ENCODE measurements at regions not wholly inside any gene's neighbourhood (a gene's known extent, or its start where the extent isn't known, plus 50 kb on each side); places are given as distances from the start of the nearest gene placed in this dataset.
"Not testable (repeated sequence)": the region's sequence is repeated elsewhere in the genome, so short reads cannot be mapped to it uniquely, and the experiment has no call there.

DNA sequence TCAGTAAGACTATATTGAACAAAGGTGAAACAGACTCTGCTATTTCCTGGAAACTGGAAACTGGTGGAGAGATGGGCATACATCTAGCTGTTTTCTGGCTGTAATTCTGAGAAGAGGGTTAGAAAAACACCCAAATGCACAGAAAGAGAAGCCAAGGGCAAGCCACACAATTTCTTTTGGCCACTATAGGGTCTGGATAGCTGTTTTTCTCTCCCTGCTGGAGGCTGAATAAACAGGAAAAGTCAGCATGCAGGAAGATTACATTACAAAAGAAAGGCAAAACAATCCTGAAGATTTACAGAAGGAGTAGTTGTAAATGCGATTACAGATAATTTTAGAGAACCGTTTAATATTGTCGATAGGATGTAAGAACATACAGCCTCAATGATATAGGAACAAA is 186.2 kb upstream of the REG3G start:
- Histone ChIP-seq H3K4me1 (ENCODE audit: insufficient read depth, low read length) (no peaks in the 10 kb centered on the region), H4K91ac (ENCODE audit: insufficient read length, low read depth, low read length) (no peak overlapping the region), H2BK12ac (ENCODE audit: insufficient read length, low read depth, low read length) (no peak overlapping the region), H2BK5ac (ENCODE audit: insufficient read length, low read length) (no peak overlapping the region), H2BK120ac (ENCODE audit: low read depth, low read length, poor library complexity, severe bottlenecking) (no peak overlapping the region), H3K4ac (ENCODE audit: low read depth, low read length) (no peak overlapping the region), H3K14ac (ENCODE audit: insufficient read depth, low read length) (no peak overlapping the region), H2AFZ (ENCODE audit: low read length) (no peak overlapping the region), H3K18ac (ENCODE audit: insufficient read length, low read depth, low read length) (no peak overlapping the region), H3K23me2 (ENCODE audit: insufficient read length, low read depth, low read length, poor library complexity, severe bottlenecking) (no peaks in the 10 kb centered on the region), H2AK5ac (ENCODE audit: insufficient read length, low read length) (no peak overlapping the region), H3K9ac (ENCODE audit: extremely low read depth, insufficient read length, low read length) (no peak overlapping the region), H2BK15ac (ENCODE audit: low read depth, low read length) (no peak overlapping the region), H3K27ac (ENCODE audit: insufficient read length, low read depth, low read length) (no peak overlapping the region), H3K27me3 (ENCODE audit: insufficient read depth, low read length) (peaks cover 11% of the 10 kb centered on the region; the same call in 1 of the 2 replicates), H3K23ac (ENCODE audit: insufficient read length, low read depth, low read length) (no peak overlapping the region), H3K9me3 (ENCODE audit: control insufficient read depth, low read depth, low read length) (no peaks in the 10 kb centered on the region), H3K79me1 (ENCODE audit: insufficient read depth, low read depth, low read length, poor library complexity, severe bottlenecking) (no peaks in the 10 kb centered on the region), H3K56ac (ENCODE audit: insufficient read length, low read depth, low read length) (no peak overlapping the region), H3K79me2 (ENCODE audit: insufficient read depth, low read length) (no peaks in the 10 kb centered on the region), H3T11ph (ENCODE audit: low read length) (no peak overlapping the region), H4K5ac (ENCODE audit: insufficient read length, low read depth, low read length) (no peak overlapping the region), H4K8ac (replicated peaks; ENCODE audit: insufficient read length, low read depth, low read length) (no peak overlapping the region), H2BK20ac (ENCODE audit: low read depth, low read length, poor library complexity, severe bottlenecking) (no peak overlapping the region), H4K20me1 (ENCODE audit: control insufficient read depth, insufficient read depth, insufficient read length) (no peaks in the 10 kb centered on the region), H3K4me2 (ENCODE audit: insufficient read depth, insufficient read length, low read length) (no peak overlapping the region)
- no peak overlapping the region for H3K4me3 Mint-ChIP-seq
- H3K4me1 Mint-ChIP-seq, result peaks cover 17 to 21% of the 10 kb centered on the region in 2 experiments
- no peaks in the 10 kb centered on the region for H3K36me3 Mint-ChIP-seq (ENCODE audit: insufficient read depth in 1 of 3, low read depth in 3 of 3)
- DNase-seq, result no peak
- TF ChIP-seq, protein P1, sequence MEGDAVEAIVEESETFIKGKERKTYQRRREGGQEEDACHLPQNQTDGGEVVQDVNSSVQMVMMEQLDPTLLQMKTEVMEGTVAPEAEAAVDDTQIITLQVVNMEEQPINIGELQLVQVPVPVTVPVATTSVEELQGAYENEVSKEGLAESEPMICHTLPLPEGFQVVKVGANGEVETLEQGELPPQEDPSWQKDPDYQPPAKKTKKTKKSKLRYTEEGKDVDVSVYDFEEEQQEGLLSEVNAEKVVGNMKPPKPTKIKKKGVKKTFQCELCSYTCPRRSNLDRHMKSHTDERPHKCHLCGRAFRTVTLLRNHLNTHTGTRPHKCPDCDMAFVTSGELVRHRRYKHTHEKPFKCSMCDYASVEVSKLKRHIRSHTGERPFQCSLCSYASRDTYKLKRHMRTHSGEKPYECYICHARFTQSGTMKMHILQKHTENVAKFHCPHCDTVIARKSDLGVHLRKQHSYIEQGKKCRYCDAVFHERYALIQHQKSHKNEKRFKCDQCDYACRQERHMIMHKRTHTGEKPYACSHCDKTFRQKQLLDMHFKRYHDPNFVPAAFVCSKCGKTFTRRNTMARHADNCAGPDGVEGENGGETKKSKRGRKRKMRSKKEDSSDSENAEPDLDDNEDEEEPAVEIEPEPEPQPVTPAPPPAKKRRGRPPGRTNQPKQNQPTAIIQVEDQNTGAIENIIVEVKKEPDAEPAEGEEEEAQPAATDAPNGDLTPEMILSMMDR (conservative IDR thresholded peaks at IDR 0.05), result no peak
- H3K9me3 Mint-ChIP-seq, result peaks cover 6% of the 10 kb centered on the region in 2 experiments; a peak in 3 of 5 replicates
- H3K27me3 Mint-ChIP-seq (ENCODE audit: low read depth), result peaks cover 70% of the 10 kb centered on the region
- no peak overlapping the region for H3K27ac Mint-ChIP-seq
- no CpG with 5 or more reads among the region's 3 CpGs for WGBS (ENCODE audit: extremely low coverage, insufficient read length, low lambda C conversion rate)

DNA sequence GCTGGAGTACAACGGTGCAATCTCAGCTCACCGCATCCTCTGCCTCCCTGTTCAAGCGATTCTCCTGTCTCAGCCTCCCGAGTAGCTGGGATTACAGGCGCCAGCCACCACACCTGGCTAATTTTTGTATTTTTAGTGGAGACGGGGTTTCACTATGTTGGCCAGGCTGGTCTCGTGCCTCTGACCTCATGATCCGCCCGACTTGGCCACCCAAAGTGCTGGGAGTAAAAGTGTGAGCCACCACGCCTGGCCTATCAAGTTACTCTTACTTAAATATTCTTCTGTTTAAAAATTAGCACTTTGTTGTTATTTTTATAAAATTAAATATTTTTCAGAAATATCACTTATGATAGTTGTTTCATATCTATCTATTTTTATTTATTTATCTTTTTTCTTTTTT is 185.2 kb upstream of the REG3G start:
- H3K79me1 ChIP-seq (ENCODE audit: insufficient read depth, low read depth, low read length, poor library complexity, severe bottlenecking), result not testable (repeated sequence)
- H3K27me3 ChIP-seq (ENCODE audit: insufficient read depth, low read length), result peaks cover 11% of the 10 kb centered on the region; the same call in 1 of the 2 replicates
- H3K27me3 Mint-ChIP-seq (ENCODE audit: low read depth), result peaks cover 70% of the 10 kb centered on the region

More for the DNA sequence above, 185.2 kb upstream of the REG3G start:
- H3K27ac Mint-ChIP-seq; H3K9ac ChIP-seq (ENCODE audit: extremely low read depth, insufficient read length, low read length); H3K9me3 ChIP-seq (ENCODE audit: control insufficient read depth, low read depth, low read length); H4K5ac ChIP-seq (ENCODE audit: insufficient read length, low read depth, low read length); H3K4me1 ChIP-seq (ENCODE audit: insufficient read depth, low read length); H3K18ac ChIP-seq (ENCODE audit: insufficient read length, low read depth, low read length); H3K14ac ChIP-seq (ENCODE audit: insufficient read depth, low read length); H3K4me3 Mint-ChIP-seq; H3K56ac ChIP-seq (ENCODE audit: insufficient read length, low read depth, low read length); H3K4me2 ChIP-seq (ENCODE audit: insufficient read depth, insufficient read length, low read length); H4K91ac ChIP-seq (ENCODE audit: insufficient read length, low read depth, low read length); H3K36me3 Mint-ChIP-seq (ENCODE audit: insufficient read depth in 1 of 3, low read depth in 3 of 3); H2AK5ac ChIP-seq (ENCODE audit: insufficient read length, low read length); H2BK20ac ChIP-seq (ENCODE audit: low read depth, low read length, poor library complexity, severe bottlenecking); H3K23ac ChIP-seq (ENCODE audit: insufficient read length, low read depth, low read length); H3K4ac ChIP-seq (ENCODE audit: low read depth, low read length); H2AFZ ChIP-seq (ENCODE audit: low read length); H2BK120ac ChIP-seq (ENCODE audit: low read depth, low read length, poor library complexity, severe bottlenecking); H4K8ac ChIP-seq (replicated peaks; ENCODE audit: insufficient read length, low read depth, low read length); DNase-seq; H3K27ac ChIP-seq (ENCODE audit: insufficient read length, low read depth, low read length); H3T11ph ChIP-seq (ENCODE audit: low read length); H3K9me3 Mint-ChIP-seq; H2BK12ac ChIP-seq (ENCODE audit: insufficient read length, low read depth, low read length); H2BK15ac ChIP-seq (ENCODE audit: low read depth, low read length); H2BK5ac ChIP-seq (ENCODE audit: insufficient read length, low read length); H3K23me2 ChIP-seq (ENCODE audit: insufficient read length, low read depth, low read length, poor library complexity, severe bottlenecking); H4K20me1 ChIP-seq (ENCODE audit: control insufficient read depth, insufficient read depth, insufficient read length); H3K79me2 ChIP-seq (ENCODE audit: insufficient read depth, low read length): not testable (repeated sequence)
- peaks cover 17 to 21% of the 10 kb centered on the region in 2 experiments for H3K4me1 Mint-ChIP-seq
- no CpG with 5 or more reads among the region's 10 CpGs for WGBS (ENCODE audit: extremely low coverage, insufficient read length, low lambda C conversion rate)

Data from H9 (cell line).